HEK293 (cell line): ENCODE measurements at regions not wholly inside any gene's neighbourhood (a gene's known extent, or its start where the extent isn't known, plus 50 kb on each side); places are given as distances from the start of the nearest gene placed in this dataset.

Experiments
- ATF2 ChIP-seq: fragments of 450-650 bp; formaldehyde crosslinking; IDR thresholded peaks from 2 replicates; pipeline ENCODE4 v1.5.1; 2016; ENCODE audit warnings: missing biosample characterization, missing genetic modification characterization, low read depth
- CTCF ChIP-seq: fragments of 450-650 bp; formaldehyde crosslinking; IDR thresholded peaks from 2 replicates; pipeline ENCODE4 v1.5.1; 2016; ENCODE audit warnings: missing biosample characterization, missing genetic modification characterization
- TCF7L2 ChIP-seq: IDR thresholded peaks from 2 replicates; pipeline ENCODE4 v1.6.1; 2011; ENCODE audit warnings: low read depth, mild to moderate bottlenecking, inconsistent platforms, low read length, moderate library complexity, borderline replicate concordance
- ZBTB7A ChIP-seq: fragments of 450-650 bp; formaldehyde crosslinking; IDR thresholded peaks from 2 replicates; pipeline ENCODE4 v1.5.1; 2016; ENCODE audit warnings: low read depth, missing biosample characterization, missing genetic modification characterization
- ZIC2 ChIP-seq: fragments of 450-650 bp; formaldehyde crosslinking; IDR thresholded peaks from 2 replicates; pipeline ENCODE4 v1.5.1; 2016; ENCODE audit warnings: missing biosample characterization, missing genetic modification characterization
- ZNF24 ChIP-seq: fragments of 450-650 bp; formaldehyde crosslinking; IDR thresholded peaks from 2 replicates; pipeline ENCODE4 v1.5.1; 2016; ENCODE audit warnings: missing biosample characterization, missing genetic modification characterization
- ZNF26 ChIP-seq: fragments of 450-650 bp; formaldehyde crosslinking; IDR thresholded peaks from 2 replicates; pipeline ENCODE4 v1.5.1; 2016; ENCODE audit warnings: missing biosample characterization, missing genetic modification characterization
- ZNF274 ChIP-seq, 2 experiments: fragments of 200-500 bp in 1 of 2; fragments of 450-650 bp in 1 of 2; sonication (Bioruptor generic) in 1 of 2; formaldehyde crosslinking in 1 of 2; IDR thresholded peaks; 2 replicates each; pipeline versions ENCODE4 v1.5.1 to v1.6.1; 2014 to 2016; ENCODE audit warnings: borderline replicate concordance in 1 of 2, inconsistent platforms in 1 of 2, low read length in 1 of 2, missing biosample characterization in 1 of 2, missing genetic modification characterization in 1 of 2
- ZNF280D ChIP-seq: fragments of 450-650 bp; formaldehyde crosslinking; IDR thresholded peaks from 2 replicates; pipeline ENCODE4 v1.5.1; 2016; ENCODE audit warnings: missing biosample characterization, missing genetic modification characterization
- ZNF311 ChIP-seq: fragments of 450-650 bp; formaldehyde crosslinking; IDR thresholded peaks from 2 replicates; pipeline ENCODE4 v1.5.1; 2017; ENCODE audit warnings: missing biosample characterization, missing genetic modification characterization, borderline replicate concordance
- ZNF394 ChIP-seq: fragments of 450-650 bp; formaldehyde crosslinking; IDR thresholded peaks from 2 replicates; pipeline ENCODE4 v1.5.1; 2016; ENCODE audit warnings: missing biosample characterization, missing genetic modification characterization, mild to moderate bottlenecking, moderate library complexity, borderline replicate concordance
- ZNF449 ChIP-seq: fragments of 450-650 bp; formaldehyde crosslinking; IDR thresholded peaks from 2 replicates; pipeline ENCODE4 v1.5.1; 2017; ENCODE audit warnings: missing biosample characterization, mild to moderate bottlenecking, missing genetic modification characterization, moderate library complexity

GRCh38 chr20:57040466-57040865, 226.0 kb downstream of the BMP7 start:
- TF ChIP-seq TCF7L2 (no peak), CTCF (tag by site-specific recombination) (no peak), ZNF24 (tag by site-specific recombination) (no peak), ZNF449 (tag by site-specific recombination) (no peak), ZNF394 (no peak), ZBTB7A (tag by site-specific recombination) (no peak), ZNF280D (tag by site-specific recombination) (no peak), ZNF274 (IDR thresholded peaks at IDR 0.05; ENCODE audit: low read length) (no peak), ZNF274 (tag by site-specific recombination; IDR thresholded peaks at IDR 0.05; ENCODE audit: borderline replicate concordance) (no peak), ZNF311 (tag by site-specific recombination) (no peak), ZIC2 (tag by site-specific recombination) (no peak), ATF2 (no peak), ZNF26 (no peak)
